Astrocyte of the spinal cord (primary cell): ENCODE measurements at regions not wholly inside any gene's neighbourhood (a gene's known extent, or its start where the extent isn't known, plus 50 kb on each side); places are given as distances from the start of the nearest gene placed in this dataset.
"Not testable (repeated sequence)": the region's sequence is repeated elsewhere in the genome, so short reads cannot be mapped to it uniquely, and the experiment has no call there.

Experiments
- DNase-seq: peaks from one replicate; pipeline ENCODE4 v3.0.0; 2011; ENCODE audit warnings: low read depth, low spot score
- H3K4me3 ChIP-seq: 2 replicates; pipeline ENCODE4 v1.5.1; 2011; ENCODE audit warnings: low read depth, mild to moderate bottlenecking, low read length, moderate library complexity
- CTCF ChIP-seq: IDR thresholded peaks from 2 replicates; pipeline ENCODE4 v1.5.1; 2012; ENCODE audit warnings: low read depth, mild to moderate bottlenecking, low read length, inconsistent platforms
- in situ Hi-C: cut with HindIII; loops from 2 replicates; pipeline ENCODE4 v1.10.0; 2017; ENCODE audit warnings: low sequenced_read_pairs

GRCh38 chr3:71940486-71940885 lies 155.5 kb upstream of the PROK2 start:
- in situ Hi-C loops: no loop called here
- DNase-seq: no peak
- no peak for TF ChIP-seq CTCF
- no peak overlapping the region for H3K4me3 ChIP-seq

- H3K4me3 ChIP-seq, in situ Hi-C loops, DNase-seq: not testable (repeated sequence)
These were observed 153.1 kb upstream of the PROK2 start for GRCh38 chr3:71938081-71938480.

GRCh38 chr3:71936681-71937080 lies 151.7 kb upstream of the PROK2 start:
- no peak for DNase-seq
- in situ Hi-C loops: no loop called here
- TF ChIP-seq CTCF: no peak
- no peak overlapping the region for H3K4me3 ChIP-seq

GRCh38 chr3:71934520-71935270 lies 149.7 kb upstream of the PROK2 start:
- H3K4me3 ChIP-seq: no peak overlapping the region
- DNase-seq: no peak
- in situ Hi-C loops: no loop called here
- TF ChIP-seq CTCF: no peak

GRCh38 chr3:71931922-71932321 lies 147.0 kb upstream of the PROK2 start:
- no peak overlapping the region for H3K4me3 ChIP-seq
- no peak for TF ChIP-seq CTCF
- in situ Hi-C loops: no loop called here
- no peak for DNase-seq

- in situ Hi-C loops: no loop called here
- peak; percentile 13 for DNase-seq
- peak; percentile 28 for TF ChIP-seq CTCF
- no peak overlapping the region for H3K4me3 ChIP-seq
These were observed 145.4 kb upstream of the PROK2 start for GRCh38 chr3:71930056-71930991.

GRCh38 chr3:71928212-71928611 lies 143.3 kb upstream of the PROK2 start:
- no peak for DNase-seq
- H3K4me3 ChIP-seq: no peak overlapping the region
- no peak for TF ChIP-seq CTCF
- in situ Hi-C loops: no loop called here
